ENCODE measurements at regions not wholly inside any gene's neighbourhood (a gene's known extent, or its start where the extent isn't known, plus 50 kb on each side); places are given as distances from the start of the nearest gene placed in this dataset.

DNA sequence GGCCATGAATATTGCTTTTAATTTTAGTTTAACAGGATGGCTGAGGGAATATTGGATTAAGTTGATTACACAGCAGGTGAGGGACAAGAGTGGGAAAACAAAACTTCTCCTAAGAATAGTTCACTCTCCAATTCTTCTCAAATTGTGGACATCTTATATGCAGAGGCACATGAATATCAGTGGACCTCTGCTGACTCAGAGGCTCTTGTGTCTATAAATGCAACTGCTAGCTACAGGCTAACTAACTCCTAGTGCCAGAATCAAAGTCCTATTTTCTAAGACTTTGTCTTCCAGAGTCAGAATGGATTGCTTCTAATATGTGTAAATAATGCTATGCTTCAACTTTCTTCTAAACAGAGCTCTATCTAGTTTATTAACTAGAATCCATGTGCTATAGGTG is 175.8 kb downstream of the IL15 start:
- peak in 2 of 8 experiments; percentile 43 to 66 for ATAC-seq (replicated peaks in 6 of 8)
- H3K27ac ChIP-seq = no peak overlapping the region
- H3K4me3 ChIP-seq = no peak overlapping the region
- peaks cover 0 to 11% of the 10 kb centered on the region in 2 donors for H3K4me1 ChIP-seq (replicated peaks in 1 of 2)
- in situ Hi-C loops (cut with MboI; ENCODE audit: low pct_unique_long_range_greater_than_20kb in 2 of 9, low sequenced_read_pairs in 9 of 9, unreplicated experiment in 9 of 9) = no loop called here

DNA sequence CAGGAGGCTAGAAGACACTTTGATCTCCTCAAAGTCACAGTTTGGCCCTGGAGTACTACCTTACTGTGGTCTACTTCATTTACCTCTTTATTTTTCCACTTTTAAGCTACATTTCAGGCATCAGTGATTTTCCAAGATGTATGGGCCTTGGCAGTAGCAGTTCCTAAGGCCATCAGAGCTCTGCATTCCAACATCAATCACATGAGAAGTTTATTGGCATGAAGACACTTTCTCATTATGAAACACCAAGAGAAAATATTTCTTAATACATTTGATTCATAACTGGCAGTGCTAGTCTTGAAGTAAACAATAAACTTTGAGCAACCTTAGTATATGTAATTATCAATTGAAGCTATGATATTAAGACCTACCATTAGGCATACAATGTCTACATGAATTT is 178.1 kb downstream of the IL15 start:
- ATAC-seq (replicated peaks in 6 of 8) = no peak
- Histone ChIP-seq H3K4me1 (replicated peaks in 1 of 2) (peaks cover 0 to 11% of the 10 kb centered on the region in 2 donors), H3K4me3 (no peak overlapping the region), H3K27ac (no peak overlapping the region)
- in situ Hi-C loops (cut with MboI; ENCODE audit: low pct_unique_long_range_greater_than_20kb in 2 of 9, low sequenced_read_pairs in 9 of 9, unreplicated experiment in 9 of 9) = no loop called here

DNA sequence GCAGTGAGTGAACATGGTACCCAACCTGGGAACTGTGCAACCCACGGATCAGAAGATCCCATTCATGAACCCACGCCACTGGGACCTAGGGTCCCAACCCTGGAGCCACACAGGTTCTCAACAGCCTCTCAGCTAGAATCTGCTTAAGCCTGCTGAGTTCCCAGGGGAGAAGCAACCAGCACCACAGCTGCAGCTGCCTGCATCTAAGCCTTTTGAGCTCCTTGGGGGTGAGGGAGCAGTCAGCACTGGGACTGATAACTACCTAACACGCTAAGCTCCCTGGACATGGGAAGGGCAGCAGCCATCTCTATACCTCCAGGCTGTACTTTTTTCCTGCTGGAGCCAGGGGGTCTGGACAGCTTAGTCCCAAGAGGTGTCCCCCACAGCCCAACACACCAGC is 179.3 kb downstream of the IL15 start:
- WGBS, 10 experiments = 0 to 86% (median 68%) methylated on average over 1 to 3 of the region's 3 CpGs; no CpG with 5 or more reads in 6 of the 10 experiments
- in situ Hi-C loops (cut with MboI; ENCODE audit: low pct_unique_long_range_greater_than_20kb in 2 of 9, low sequenced_read_pairs in 9 of 9, unreplicated experiment in 9 of 9) = no loop called here
- no peak overlapping the region for H3K4me3 ChIP-seq
- no peak for ATAC-seq (replicated peaks in 6 of 8)
- H3K27ac ChIP-seq = no peak overlapping the region
- peaks cover 0 to 2% of the 10 kb centered on the region in 2 donors for H3K4me1 ChIP-seq (replicated peaks in 1 of 2)

DNA sequence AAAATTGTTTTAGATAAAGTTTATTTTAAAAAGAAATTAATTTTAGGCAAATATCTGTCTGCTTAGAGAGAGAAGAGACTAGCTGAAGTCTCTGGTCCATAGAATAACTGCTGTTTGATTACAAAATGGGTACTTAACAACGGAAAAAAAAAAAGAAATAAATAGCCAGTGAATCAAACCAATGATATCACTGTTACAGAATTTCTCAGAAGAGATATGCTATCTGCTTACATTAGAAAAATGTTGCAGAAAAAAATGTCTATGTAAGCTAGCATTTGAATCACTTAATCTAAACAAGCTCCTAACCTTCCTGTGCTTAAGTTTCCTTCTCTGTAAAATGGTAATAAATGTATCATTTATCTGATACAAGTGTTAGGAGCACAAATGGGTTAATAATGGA is 189.9 kb downstream of the IL15 start:
- Histone ChIP-seq H3K27ac (no peak overlapping the region), H3K4me1 (replicated peaks in 1 of 2) (no peaks in the 10 kb centered on the region), H3K4me3 (no peak overlapping the region)
- in situ Hi-C loops (cut with MboI; ENCODE audit: low pct_unique_long_range_greater_than_20kb in 2 of 9, low sequenced_read_pairs in 9 of 9, unreplicated experiment in 9 of 9) = no loop called here
- 20 to 100% (median 70%) methylated on average over 1 of the region's 1 CpG; no CpG with 5 or more reads in 2 of the 10 experiments for WGBS, 10 experiments
- no peak for ATAC-seq (replicated peaks in 6 of 8)

DNA sequence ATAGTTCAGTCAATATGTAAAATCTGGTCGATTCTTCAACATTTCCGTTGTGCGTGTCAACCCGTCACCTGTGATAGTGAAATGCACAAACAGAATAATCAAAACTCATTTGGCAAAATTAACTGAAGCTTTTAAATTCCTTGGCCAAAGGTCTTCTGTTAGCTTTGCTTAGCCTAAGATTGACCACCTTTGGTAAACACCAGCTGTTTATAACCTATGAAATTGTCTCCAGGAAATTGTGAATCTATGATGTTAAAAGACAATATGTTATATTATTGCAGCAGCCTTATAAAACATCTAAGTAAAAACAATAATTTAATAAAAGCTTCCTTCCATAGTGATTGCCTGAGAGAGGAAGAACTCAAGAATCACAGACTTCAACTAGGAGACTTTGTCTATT is 196.8 kb downstream of the IL15 start:
- H3K27ac ChIP-seq = no peak overlapping the region
- no peaks in the 10 kb centered on the region for H3K4me1 ChIP-seq (replicated peaks in 1 of 2)
- WGBS, 10 experiments = 60 to 100% (median 91%) methylated on average over 1 to 4 of the region's 4 CpGs; no CpG with 5 or more reads in 1 of the 10 experiments
- in situ Hi-C loops (cut with MboI; ENCODE audit: low pct_unique_long_range_greater_than_20kb in 2 of 9, low sequenced_read_pairs in 9 of 9, unreplicated experiment in 9 of 9) = no loop called here
- no peak overlapping the region for H3K4me3 ChIP-seq
- no peak for ATAC-seq (replicated peaks in 6 of 8)

DNA sequence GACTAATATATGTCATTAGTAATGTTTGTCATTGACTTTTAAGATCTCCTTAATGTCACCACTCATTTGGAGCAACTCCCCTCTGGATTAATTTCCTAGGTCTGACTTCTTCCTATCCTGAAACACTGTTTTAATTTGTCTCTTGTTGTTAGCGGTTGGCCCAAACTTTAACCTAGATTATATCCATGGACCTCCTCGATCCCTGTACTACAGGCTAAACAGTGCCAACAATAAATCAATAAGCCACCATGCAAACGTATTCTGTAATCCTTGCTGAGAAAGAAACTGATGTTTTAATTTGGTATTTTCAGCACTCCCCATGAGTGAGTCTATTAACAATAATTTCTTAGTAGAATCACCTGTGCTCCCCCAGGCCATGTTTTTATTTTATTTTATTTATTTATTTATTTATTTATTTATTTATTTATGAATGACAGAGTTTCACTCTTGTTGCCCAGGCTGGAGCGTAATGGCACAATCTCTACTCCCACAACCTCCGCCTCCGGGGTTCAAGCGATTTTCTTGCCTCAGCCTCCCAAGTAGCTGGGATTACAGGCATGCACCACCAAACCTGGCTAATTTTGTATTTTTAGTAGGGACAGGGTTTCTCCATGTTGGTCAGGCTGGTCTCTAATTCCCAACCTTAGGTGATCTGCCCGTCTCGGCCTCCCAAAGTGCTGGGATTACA is 204.1 kb downstream of the IL15 start:
- no peak for ATAC-seq (replicated peaks in 6 of 8)
- in situ Hi-C loops (cut with MboI; ENCODE audit: low pct_unique_long_range_greater_than_20kb in 2 of 9, low sequenced_read_pairs in 9 of 9, unreplicated experiment in 9 of 9) = no loop called here
- Histone ChIP-seq H3K27ac (no peak overlapping the region), H3K4me3 (no peak overlapping the region), H3K4me1 (replicated peaks in 1 of 2) (no peaks in the 10 kb centered on the region)
- WGBS, 10 experiments = 60 to 100% (median 85%) methylated on average over 4 to 9 of the region's 9 CpGs

DNA sequence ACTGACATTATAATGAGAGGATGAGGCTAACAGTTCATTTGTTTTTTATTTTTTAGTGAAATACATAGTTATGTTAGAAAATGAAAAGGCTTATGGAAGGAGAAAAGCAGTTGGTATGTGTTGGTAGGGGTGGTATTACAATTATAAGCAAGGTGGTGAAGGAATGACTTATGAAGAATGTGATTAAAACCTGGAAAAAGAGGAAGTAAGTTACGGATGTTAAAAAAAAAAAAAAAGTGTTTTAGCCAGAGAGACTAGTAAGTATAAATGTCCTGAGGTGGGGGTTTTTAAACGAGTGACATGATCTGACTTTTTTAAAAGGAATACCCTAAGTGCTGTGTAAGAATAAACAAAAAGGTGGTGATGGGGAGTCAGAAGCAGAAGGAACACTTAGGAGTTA is 206.8 kb downstream of the IL15 start:
- no peak for ATAC-seq (replicated peaks in 6 of 8)
- 40 to 92% (median 57%) methylated on average over 1 to 2 of the region's 2 CpGs for WGBS, 10 experiments
- no peak overlapping the region for H3K4me3 ChIP-seq
- no peaks in the 10 kb centered on the region for H3K4me1 ChIP-seq (replicated peaks in 1 of 2)
- in situ Hi-C loops (cut with MboI; ENCODE audit: low pct_unique_long_range_greater_than_20kb in 2 of 9, low sequenced_read_pairs in 9 of 9, unreplicated experiment in 9 of 9) = no loop called here
- no peak overlapping the region for H3K27ac ChIP-seq

DNA sequence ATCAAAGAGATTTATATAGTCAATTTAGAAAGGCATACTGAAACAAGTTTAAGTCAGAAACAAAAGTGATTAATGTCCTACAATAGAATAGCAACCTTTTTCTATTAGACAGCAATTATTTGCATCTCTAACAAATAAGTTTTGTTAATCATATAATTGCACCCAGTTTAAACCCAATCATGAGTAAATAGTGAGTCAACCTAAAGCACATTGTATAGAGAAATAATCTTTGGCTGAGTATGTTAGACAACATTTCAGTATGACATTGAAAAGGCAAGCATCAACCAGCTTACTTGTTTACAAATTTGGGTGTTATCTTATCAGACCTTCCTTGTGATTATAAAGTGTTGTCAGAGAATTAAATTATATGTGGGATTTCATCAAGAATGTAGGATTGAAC is 209.5 kb downstream of the IL15 start:
- Histone ChIP-seq H3K4me3 (no peak overlapping the region), H3K27ac (no peak overlapping the region), H3K4me1 (replicated peaks in 1 of 2) (no peaks in the 10 kb centered on the region)
- ATAC-seq (replicated peaks in 6 of 8) = no peak
- in situ Hi-C loops (cut with MboI; ENCODE audit: low pct_unique_long_range_greater_than_20kb in 2 of 9, low sequenced_read_pairs in 9 of 9, unreplicated experiment in 9 of 9) = no loop called here

DNA sequence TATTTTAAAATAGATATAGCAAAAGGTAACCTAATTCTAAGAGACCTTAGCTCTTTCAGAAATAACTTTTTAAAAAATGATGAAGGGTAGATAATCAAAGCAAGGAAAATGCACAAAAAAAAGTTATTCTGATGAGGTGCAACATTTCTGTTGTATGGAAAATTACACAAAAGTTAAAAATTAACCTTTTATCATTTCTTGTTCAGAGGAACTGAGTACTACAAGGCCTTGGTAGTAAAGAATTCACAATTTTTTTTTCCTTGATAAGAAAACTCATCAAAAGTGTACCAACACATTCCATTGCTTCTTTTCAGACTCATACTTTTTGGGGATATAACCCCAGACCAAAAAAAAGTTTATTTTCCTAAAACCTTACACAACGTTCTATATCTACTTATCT is 213.0 kb downstream of the IL15 start:
- in situ Hi-C loops (cut with MboI; ENCODE audit: low pct_unique_long_range_greater_than_20kb in 2 of 9, low sequenced_read_pairs in 9 of 9, unreplicated experiment in 9 of 9) = no loop called here
- no peak for ATAC-seq (replicated peaks in 6 of 8)

DNA sequence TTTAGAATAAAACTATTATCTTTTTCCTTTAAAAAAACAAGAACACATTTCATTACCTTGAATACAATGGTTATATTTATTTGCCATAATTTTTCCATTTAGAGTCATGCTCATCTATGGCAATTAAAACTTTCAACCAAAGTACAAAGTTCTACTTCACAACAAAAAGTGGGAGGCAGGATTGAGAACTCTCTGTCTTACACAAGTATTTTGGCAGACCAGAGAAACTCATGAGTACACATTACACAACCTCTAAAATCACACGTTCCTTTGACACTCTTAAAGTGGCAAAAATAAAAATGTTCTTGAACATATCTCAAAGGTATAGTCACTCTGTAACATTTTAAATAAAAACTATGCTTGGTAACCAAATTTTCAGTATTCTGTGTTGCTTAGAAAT is 213.4 kb downstream of the IL15 start:
- in situ Hi-C loops (cut with MboI; ENCODE audit: low pct_unique_long_range_greater_than_20kb in 2 of 9, low sequenced_read_pairs in 9 of 9, unreplicated experiment in 9 of 9) = no loop called here
- Histone ChIP-seq H3K4me3 (no peak overlapping the region), H3K27ac (no peak overlapping the region), H3K4me1 (replicated peaks in 1 of 2) (no peaks in the 10 kb centered on the region)
- ATAC-seq (replicated peaks in 6 of 8) = no peak
- WGBS, 10 experiments = 0 to 100% (median 69%) methylated on average over 1 of the region's 1 CpG; no CpG with 5 or more reads in 2 of the 10 experiments

More for the DNA sequence above, 213.0 kb downstream of the IL15 start:
- H3K27ac ChIP-seq = no peak overlapping the region
- 0 to 83% (median 66%) methylated on average over 1 of the region's 1 CpG for WGBS, 10 experiments
- H3K4me3 ChIP-seq = no peak overlapping the region
- H3K4me1 ChIP-seq (replicated peaks in 1 of 2) = no peaks in the 10 kb centered on the region

DNA sequence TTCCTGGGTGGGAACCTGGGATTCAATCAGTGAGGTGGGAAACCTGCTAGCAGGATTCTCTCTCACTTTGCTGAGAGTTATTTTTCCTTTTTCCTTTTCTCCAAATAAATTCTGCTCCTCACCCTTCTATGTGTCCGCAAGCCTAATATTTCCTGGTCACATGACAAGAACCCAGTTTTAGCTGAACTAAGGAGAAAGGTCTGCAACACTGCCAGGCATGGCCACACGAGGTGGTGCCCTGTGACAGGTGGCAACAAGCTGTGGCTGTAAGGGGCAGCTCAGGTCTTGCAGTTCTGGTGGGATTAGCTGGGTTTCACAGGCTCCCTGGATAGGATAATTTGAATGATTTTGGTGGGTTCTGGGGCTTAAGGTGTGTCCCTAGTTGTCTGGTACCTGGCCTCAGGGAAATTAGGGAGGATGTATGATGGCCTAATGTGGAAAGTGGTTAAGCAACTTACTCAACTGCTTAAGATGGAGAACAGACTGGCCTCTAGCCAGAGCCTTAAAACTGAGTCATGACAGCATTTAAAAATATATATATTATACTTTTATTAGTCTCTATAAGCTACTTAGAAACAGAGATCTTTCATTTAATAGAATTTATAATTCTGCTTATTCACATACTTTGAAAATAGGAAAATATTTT is 215.0 kb downstream of the IL15 start:
- H3K4me3 ChIP-seq = no peak overlapping the region
- ATAC-seq (replicated peaks in 6 of 8) = no peak
- 72 to 100% (median 82%) methylated on average over 1 to 2 of the region's 2 CpGs; no CpG with 5 or more reads in 6 of the 10 experiments for WGBS, 10 experiments
- in situ Hi-C loops (cut with MboI; ENCODE audit: low pct_unique_long_range_greater_than_20kb in 2 of 9, low sequenced_read_pairs in 9 of 9, unreplicated experiment in 9 of 9) = no loop called here
- no peak overlapping the region for H3K27ac ChIP-seq
- H3K4me1 ChIP-seq (replicated peaks in 1 of 2) = no peaks in the 10 kb centered on the region

DNA sequence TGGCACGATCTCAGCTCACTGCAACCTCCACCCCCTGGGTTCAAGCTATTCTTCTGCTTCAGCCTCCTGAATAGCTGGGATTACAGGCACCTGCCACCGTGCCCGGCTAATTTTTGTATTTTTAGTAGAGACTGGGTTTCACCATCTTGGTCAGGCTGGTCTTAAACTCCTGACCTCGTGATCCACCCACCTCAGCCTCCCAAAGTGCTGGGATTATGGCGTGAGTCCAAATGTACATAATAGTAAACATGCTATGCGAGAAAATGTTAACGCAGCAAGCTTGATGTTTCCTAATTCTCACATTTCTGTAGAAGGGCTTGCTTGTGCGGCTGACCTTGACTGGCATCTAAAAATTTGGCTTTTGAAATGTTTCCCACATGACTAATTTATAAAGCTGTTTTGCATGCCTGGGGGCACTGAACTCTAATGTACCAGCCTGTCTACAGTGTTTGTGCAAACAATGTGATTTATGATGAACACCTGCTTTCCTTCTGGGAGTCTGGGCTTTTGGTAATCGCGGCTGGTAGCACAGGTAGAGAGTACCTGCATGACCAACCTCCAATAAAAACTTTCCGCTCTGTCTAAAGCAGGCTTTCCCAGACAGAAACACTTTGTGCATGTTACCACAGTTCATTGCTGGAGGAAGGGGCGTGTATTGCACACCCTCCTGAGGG is 216.8 kb downstream of the IL15 start:
- in situ Hi-C loops (cut with MboI; ENCODE audit: low pct_unique_long_range_greater_than_20kb in 2 of 9, low sequenced_read_pairs in 9 of 9, unreplicated experiment in 9 of 9) = no loop called here
- peak in 3 of 8 experiments; percentile 66 to 94 (median 79) for ATAC-seq (replicated peaks in 6 of 8)
- 19 to 100% (median 87%) methylated on average over 1 to 10 of the region's 12 CpGs; no CpG with 5 or more reads in 1 of the 10 experiments for WGBS, 10 experiments

DNA sequence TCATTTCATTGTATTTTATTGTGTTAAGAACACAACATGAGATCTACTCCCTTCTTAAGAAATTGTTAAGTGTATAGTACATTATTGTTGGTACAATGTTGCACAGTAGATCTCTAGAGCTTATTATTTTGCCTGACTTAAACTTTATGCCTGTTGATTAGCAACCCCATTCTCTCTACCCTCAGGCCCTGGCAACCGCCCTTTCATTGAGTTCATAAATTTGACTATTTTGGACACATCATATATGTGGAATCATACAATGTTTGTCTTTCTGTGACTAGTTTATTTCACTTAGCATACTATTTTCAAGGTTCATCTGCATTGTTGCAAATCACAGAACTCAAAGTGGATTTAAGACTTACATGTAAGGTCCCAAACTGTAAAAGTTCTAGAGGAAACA is 222.1 kb downstream of the IL15 start:
- no peak overlapping the region for H3K4me3 ChIP-seq
- in situ Hi-C loops (cut with MboI; ENCODE audit: low pct_unique_long_range_greater_than_20kb in 2 of 9, low sequenced_read_pairs in 9 of 9, unreplicated experiment in 9 of 9) = no loop called here
- H3K4me1 ChIP-seq (replicated peaks in 1 of 2) = no peaks in the 10 kb centered on the region
- peak in 2 of 8 experiments; percentile 31 to 87 for ATAC-seq (replicated peaks in 6 of 8)
- H3K27ac ChIP-seq = no peak overlapping the region
- WGBS, 10 experiments = 14 to 100% (median 92%) methylated on average over 1 of the region's 1 CpG; no CpG with 5 or more reads in 2 of the 10 experiments

More for the DNA sequence above, 216.8 kb downstream of the IL15 start:
- Histone ChIP-seq H3K4me1 (replicated peaks in 1 of 2) (no peaks in the 10 kb centered on the region), H3K27ac (no peak overlapping the region), H3K4me3 (no peak overlapping the region)

Measured in motor neuron (in vitro differentiated cells).